ENCODE measurements at regions not wholly inside any gene's neighbourhood (a gene's known extent, or its start where the extent isn't known, plus 50 kb on each side); places are given as distances from the start of the nearest gene placed in this dataset.

DNA sequence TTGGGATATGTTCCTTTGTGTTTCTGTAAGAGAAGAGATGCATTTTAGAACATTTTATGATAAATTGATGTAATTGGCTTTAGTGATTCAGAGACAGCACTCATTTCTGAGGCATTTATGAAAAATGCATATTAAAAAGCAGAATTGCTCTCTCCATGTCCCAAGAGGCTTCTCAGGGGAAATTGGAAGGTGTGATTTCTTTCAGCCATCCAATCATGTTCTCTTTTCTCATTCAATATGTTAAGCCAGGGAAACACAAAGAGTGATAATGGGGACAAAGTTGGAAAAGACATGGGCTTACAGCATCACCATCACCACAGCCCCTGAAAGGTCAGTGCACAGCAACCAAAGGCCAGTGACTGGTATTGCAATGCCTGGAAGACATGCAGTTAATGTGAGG, 129.9 kb upstream of the COL1A2 start:
- Mint-ChIP-seq H3K27ac (no peak overlapping the region), H3K4me3 (no peak overlapping the region), H3K4me1 (no peaks in the 10 kb centered on the region), H3K9me3 (no peaks in the 10 kb centered on the region), H3K27me3 (peaks cover 22 to 23% of the 10 kb centered on the region in 2 donors), H3K36me3 (no peaks in the 10 kb centered on the region)
- no peak for ATAC-seq (replicated peaks)
- DNase-seq, result no peak

DNA sequence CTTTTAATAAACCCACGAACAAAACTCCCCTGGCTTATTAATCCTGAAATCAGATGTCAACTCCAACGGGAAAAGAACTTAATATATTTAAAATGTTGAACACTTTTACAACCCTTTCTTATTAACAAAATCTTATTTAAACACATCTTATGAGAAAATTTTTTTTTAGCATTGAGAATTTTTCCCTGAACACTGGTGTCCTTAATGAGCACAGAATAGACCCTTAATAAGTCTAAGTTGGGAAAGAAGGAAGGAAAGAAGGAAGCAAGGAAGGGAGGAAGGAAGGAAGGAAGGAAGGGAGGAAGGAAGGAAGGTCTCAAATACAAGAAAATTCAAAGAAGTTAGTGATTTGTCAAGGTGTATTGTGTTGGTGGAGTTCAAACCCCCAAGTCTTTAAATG, 129.2 kb upstream of the COL1A2 start:
- DNase-seq (no peak), ATAC-seq (replicated peaks) (no peak)
- H3K27ac Mint-ChIP-seq, result no peak overlapping the region
- H3K36me3 Mint-ChIP-seq, result no peaks in the 10 kb centered on the region
- no peaks in the 10 kb centered on the region for H3K4me1 Mint-ChIP-seq
- H3K9me3 Mint-ChIP-seq, result no peaks in the 10 kb centered on the region
- peaks cover 22 to 23% of the 10 kb centered on the region in 2 donors for H3K27me3 Mint-ChIP-seq
- H3K4me3 Mint-ChIP-seq, result no peak overlapping the region

GRCh38 chr7:94266238-94266644, 128.5 kb upstream of the COL1A2 start:
- Mint-ChIP-seq H3K27ac (no peak overlapping the region), H3K4me1 (no peaks in the 10 kb centered on the region), H3K36me3 (no peaks in the 10 kb centered on the region), H3K27me3 (peaks cover 22 to 24% of the 10 kb centered on the region in 2 donors), H3K9me3 (no peaks in the 10 kb centered on the region), H3K4me3 (no peak overlapping the region)
- DNase-seq, result no peak
- ATAC-seq (replicated peaks), result no peak

- Mint-ChIP-seq H3K4me3 (no peak overlapping the region), H3K27ac (no peak overlapping the region), H3K36me3 (no peaks in the 10 kb centered on the region), H3K27me3 (peaks cover 12 to 22% of the 10 kb centered on the region in 2 donors), H3K9me3 (no peaks in the 10 kb centered on the region), H3K4me1 (no peaks in the 10 kb centered on the region)
- DNase-seq, result no peak
- no peak for ATAC-seq (replicated peaks)
Observed at GRCh38 chr7:94270772-94271171, 123.9 kb upstream of the COL1A2 start.

GRCh38 chr7:94272821-94273583, 121.7 kb upstream of the COL1A2 start:
- no peaks in the 10 kb centered on the region for H3K9me3 Mint-ChIP-seq
- ATAC-seq (replicated peaks) (no peak), DNase-seq (no peak)
- H3K4me1 Mint-ChIP-seq, result no peaks in the 10 kb centered on the region
- H3K27me3 Mint-ChIP-seq, result peaks cover 9 to 14% of the 10 kb centered on the region in 2 donors
- H3K4me3 Mint-ChIP-seq, result no peak overlapping the region
- H3K36me3 Mint-ChIP-seq, result no peaks in the 10 kb centered on the region
- no peak overlapping the region for H3K27ac Mint-ChIP-seq

GRCh38 chr7:94274828-94275227, 119.9 kb upstream of the COL1A2 start:
- H3K9me3 Mint-ChIP-seq, result no peaks in the 10 kb centered on the region
- no peak overlapping the region for H3K4me3 Mint-ChIP-seq
- ATAC-seq (replicated peaks) (no peak), DNase-seq (no peak)
- no peak overlapping the region for H3K27ac Mint-ChIP-seq
- H3K4me1 Mint-ChIP-seq, result no peaks in the 10 kb centered on the region
- H3K36me3 Mint-ChIP-seq, result no peaks in the 10 kb centered on the region
- H3K27me3 Mint-ChIP-seq, result peaks cover 8 to 9% of the 10 kb centered on the region in 2 donors

DNA sequence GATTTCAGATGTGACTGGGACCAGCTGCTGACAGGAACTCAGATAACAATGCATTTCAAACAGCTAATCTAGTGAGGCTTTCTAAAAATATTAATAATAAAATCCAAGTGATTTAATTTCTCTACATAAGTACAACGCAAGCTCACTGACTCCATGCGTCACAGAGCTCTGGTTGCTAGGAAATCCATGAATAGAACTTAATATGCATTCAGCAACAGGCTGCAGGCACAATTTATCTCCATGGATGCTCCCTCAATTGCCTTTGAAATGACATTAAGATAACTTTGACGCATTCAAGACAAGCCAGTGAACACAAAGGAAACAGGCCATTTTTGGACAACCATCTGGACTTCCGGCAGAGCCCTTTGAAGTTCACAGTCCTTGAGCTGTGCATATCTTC, 118.7 kb upstream of the COL1A2 start:
- no peak overlapping the region for H3K4me3 Mint-ChIP-seq
- no peak overlapping the region for H3K27ac Mint-ChIP-seq
- ATAC-seq (replicated peaks) (no peak), DNase-seq (no peak)
- peaks cover 5 to 14% of the 10 kb centered on the region in 2 donors for H3K27me3 Mint-ChIP-seq
- H3K36me3 Mint-ChIP-seq, result no peaks in the 10 kb centered on the region
- no peaks in the 10 kb centered on the region for H3K4me1 Mint-ChIP-seq
- H3K9me3 Mint-ChIP-seq, result no peaks in the 10 kb centered on the region

GRCh38 chr7:94276795-94277194, 117.9 kb upstream of the COL1A2 start:
- Mint-ChIP-seq H3K36me3 (no peaks in the 10 kb centered on the region), H3K9me3 (no peaks in the 10 kb centered on the region), H3K27me3 (peaks cover 8 to 20% of the 10 kb centered on the region in 2 donors), H3K4me1 (no peaks in the 10 kb centered on the region), H3K4me3 (no peak overlapping the region), H3K27ac (no peak overlapping the region)
- DNase-seq, result no peak
- peak; percentile 46 to 64 for ATAC-seq (replicated peaks)

DNA sequence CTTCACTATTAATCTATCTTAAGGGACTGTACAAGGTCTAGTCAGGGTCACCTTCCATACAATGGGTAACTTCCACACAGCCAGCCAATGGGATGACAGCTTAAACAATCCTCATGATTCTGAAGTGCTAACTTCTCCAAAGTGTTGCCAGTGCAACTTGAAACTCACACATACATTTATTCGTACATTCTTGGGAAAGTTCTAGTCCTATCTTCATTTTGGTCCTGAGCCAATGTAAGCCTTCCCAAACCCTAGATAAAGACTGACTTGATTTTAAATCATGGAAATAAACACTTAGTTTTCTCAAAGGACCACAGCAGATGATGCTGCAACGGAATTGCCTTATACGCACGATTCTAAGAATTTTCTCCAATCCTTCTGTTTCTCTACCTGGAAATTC, 117.5 kb upstream of the COL1A2 start:
- Mint-ChIP-seq H3K4me3 (no peak overlapping the region), H3K9me3 (no peaks in the 10 kb centered on the region), H3K4me1 (no peaks in the 10 kb centered on the region), H3K27me3 (peaks cover 10 to 24% of the 10 kb centered on the region in 2 donors), H3K36me3 (no peaks in the 10 kb centered on the region), H3K27ac (no peak overlapping the region)
- ATAC-seq (replicated peaks), result no peak
- DNase-seq, result no peak

DNA sequence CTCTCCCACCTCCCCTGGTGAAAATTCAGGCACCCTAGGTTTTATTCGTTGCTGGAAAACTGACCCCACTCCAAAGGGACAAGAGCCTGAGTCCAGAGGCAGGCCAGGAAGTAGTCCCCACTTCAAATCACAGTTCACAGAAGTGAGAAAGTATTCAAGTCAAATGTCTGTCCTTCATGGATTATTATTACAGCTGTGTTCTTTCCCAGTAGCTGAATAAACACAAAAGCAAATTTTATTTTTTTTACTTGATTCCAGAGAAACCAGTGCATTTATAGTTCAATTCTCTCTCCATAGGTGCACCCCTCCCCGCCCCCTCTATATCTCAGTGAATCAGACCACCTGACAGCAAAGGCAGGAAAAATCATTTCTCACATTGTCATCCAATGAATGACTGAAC, 113.8 kb upstream of the COL1A2 start:
- no peaks in the 10 kb centered on the region for H3K4me1 Mint-ChIP-seq
- H3K27me3 Mint-ChIP-seq, result peaks cover 26 to 45% of the 10 kb centered on the region in 2 donors
- H3K9me3 Mint-ChIP-seq, result no peaks in the 10 kb centered on the region
- ATAC-seq (replicated peaks), result no peak
- DNase-seq, result no peak
- no peak overlapping the region for H3K27ac Mint-ChIP-seq
- H3K36me3 Mint-ChIP-seq, result no peaks in the 10 kb centered on the region
- H3K4me3 Mint-ChIP-seq, result no peak overlapping the region

GRCh38 chr7:94284104-94284503, 110.6 kb upstream of the COL1A2 start:
- Mint-ChIP-seq H3K9me3 (no peaks in the 10 kb centered on the region), H3K4me3 (no peak overlapping the region), H3K36me3 (no peaks in the 10 kb centered on the region), H3K27me3 (peaks cover 31 to 52% of the 10 kb centered on the region in 2 donors), H3K27ac (no peak overlapping the region), H3K4me1 (no peaks in the 10 kb centered on the region)
- ATAC-seq (replicated peaks), result no peak
- DNase-seq, result no peak

DNA sequence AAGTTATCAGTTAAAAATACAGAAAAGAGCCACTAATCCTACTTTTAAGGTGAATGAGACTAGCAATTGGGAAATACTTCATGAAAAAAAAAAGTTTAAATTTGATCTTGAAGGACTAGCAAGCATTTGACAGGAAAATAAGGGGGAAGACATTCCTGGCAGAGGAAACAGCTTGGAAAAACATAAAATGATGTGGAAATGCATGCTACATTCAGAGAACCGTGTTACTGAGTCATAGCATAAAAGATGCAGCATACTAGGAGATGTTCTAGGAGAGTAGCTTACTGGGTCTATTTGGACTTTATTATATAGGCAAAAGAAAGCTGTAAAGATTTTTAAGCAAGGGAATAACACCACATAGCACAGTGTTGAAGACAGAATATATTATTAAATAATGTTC, 108.6 kb upstream of the COL1A2 start:
- no peak for DNase-seq
- Mint-ChIP-seq H3K36me3 (no peaks in the 10 kb centered on the region), H3K9me3 (no peaks in the 10 kb centered on the region), H3K4me1 (no peaks in the 10 kb centered on the region), H3K27me3 (peaks cover 29 to 39% of the 10 kb centered on the region in 2 donors), H3K4me3 (no peak overlapping the region), H3K27ac (no peak overlapping the region)
- no peak for ATAC-seq (replicated peaks)

DNA sequence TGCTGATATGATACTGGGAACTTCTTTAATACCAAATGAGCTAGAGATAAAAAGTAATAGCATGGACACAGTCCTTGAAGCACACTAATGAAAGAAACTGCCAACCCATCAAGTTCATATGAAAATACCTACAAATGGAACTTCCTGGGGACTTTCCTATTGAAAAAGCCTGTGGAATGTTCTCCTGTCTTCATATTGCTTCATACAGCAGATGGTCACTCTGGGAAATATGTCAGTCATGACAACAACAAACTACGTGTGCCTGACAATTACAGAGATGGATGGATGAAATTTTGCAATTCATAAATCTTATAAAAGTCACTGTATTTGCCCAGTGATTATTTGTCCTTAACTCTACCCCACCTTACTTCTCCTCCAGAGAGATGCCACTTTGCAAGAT, 106.6 kb upstream of the COL1A2 start:
- Mint-ChIP-seq H3K4me1 (no peaks in the 10 kb centered on the region), H3K4me3 (no peak overlapping the region), H3K27ac (no peak overlapping the region), H3K36me3 (no peaks in the 10 kb centered on the region), H3K27me3 (peaks cover 26 to 36% of the 10 kb centered on the region in 2 donors), H3K9me3 (no peaks in the 10 kb centered on the region)
- ATAC-seq (replicated peaks) (no peak), DNase-seq (no peak)

GRCh38 chr7:94289071-94289470, 105.6 kb upstream of the COL1A2 start:
- Mint-ChIP-seq H3K4me3 (no peak overlapping the region), H3K4me1 (no peaks in the 10 kb centered on the region), H3K9me3 (no peaks in the 10 kb centered on the region), H3K36me3 (no peaks in the 10 kb centered on the region), H3K27me3 (peaks cover 24 to 30% of the 10 kb centered on the region in 2 donors), H3K27ac (no peak overlapping the region)
- no peak for ATAC-seq (replicated peaks)
- DNase-seq, result no peak

GRCh38 chr7:94294471-94295131, 100.1 kb upstream of the COL1A2 start:
- H3K27ac Mint-ChIP-seq, result no peak overlapping the region
- ATAC-seq (replicated peaks), result no peak
- H3K27me3 Mint-ChIP-seq, result peaks cover 18 to 27% of the 10 kb centered on the region in 2 donors
- no peak for DNase-seq
- no peak overlapping the region for H3K4me3 Mint-ChIP-seq
- H3K4me1 Mint-ChIP-seq, result peaks cover 0 to 6% of the 10 kb centered on the region in 2 donors
- H3K36me3 Mint-ChIP-seq, result no peaks in the 10 kb centered on the region
- H3K9me3 Mint-ChIP-seq, result no peaks in the 10 kb centered on the region
